HEK293T (cell line): ENCODE measurements at regions not wholly inside any gene's neighbourhood (a gene's known extent, or its start where the extent isn't known, plus 50 kb on each side); places are given as distances from the start of the nearest gene placed in this dataset.
"Not testable (repeated sequence)": the region's sequence is repeated elsewhere in the genome, so short reads cannot be mapped to it uniquely, and the experiment has no call there.

ENCODE experiments used
- BHLHE40 ChIP-seq: fragments of 450-650 bp; IDR thresholded peaks from 2 replicates; pipeline ENCODE4 v1.6.1; 2016; ENCODE audit warnings: mild to moderate bottlenecking, moderate library complexity, borderline replicate concordance
- FOXK2 ChIP-seq: fragments of 450-650 bp; IDR thresholded peaks from 2 replicates; pipeline ENCODE4 v1.6.1; 2016; ENCODE audit warnings: mild to moderate bottlenecking
- NFRKB ChIP-seq: fragments of 450-650 bp; IDR thresholded peaks from 2 replicates; pipeline ENCODE4 v1.6.1; 2016; ENCODE audit warnings: mild to moderate bottlenecking, moderate library complexity
- SUZ12 ChIP-seq: fragments of 450-650 bp; IDR thresholded peaks from 2 replicates; pipeline ENCODE4 v1.6.1; 2016; ENCODE audit warnings: mild to moderate bottlenecking

GRCh38 chr7:65259864-65260525, 113.7 kb upstream of the ZNF92 start:
- TF ChIP-seq BHLHE40, FOXK2, NFRKB, SUZ12: not testable (repeated sequence)
